ENCODE measurements at regions not wholly inside any gene's neighbourhood (a gene's known extent, or its start where the extent isn't known, plus 50 kb on each side); places are given as distances from the start of the nearest gene placed in this dataset.

- Histone ChIP-seq H2BK5ac (ENCODE audit: low read depth, low read length, poor library complexity, severe bottlenecking) (no peak overlapping the region), H3K4me1 (ENCODE audit: control insufficient read depth, insufficient read depth, low read length) (no peaks in the 10 kb centered on the region), H4K20me1 (ENCODE audit: insufficient read depth, low read length) (no peaks in the 10 kb centered on the region), H3K18ac (ENCODE audit: low read depth, low read length) (no peak overlapping the region), H3K4me3 (ENCODE audit: insufficient read depth, low read depth, low read length) (no peak overlapping the region), H3K4me2 (ENCODE audit: low read depth, low read length) (no peak overlapping the region), H4K8ac (ENCODE audit: low read depth in 2 of 2, low read length in 2 of 2) (no peak overlapping the region), H2BK20ac (ENCODE audit: low read depth, low read length) (no peak overlapping the region), H2BK15ac (ENCODE audit: low read depth, low read length) (no peak overlapping the region), H3K4ac (ENCODE audit: low read depth, low read length) (no peak overlapping the region), H3K23ac (ENCODE audit: low read depth, low read length) (no peak overlapping the region), H2AFZ (replicated peaks; ENCODE audit: low read length, poor library complexity) (no peak overlapping the region), H3K14ac (replicated peaks; ENCODE audit: low read depth, low read length) (no peak overlapping the region), H2AK5ac (ENCODE audit: low read depth, low read length) (no peak overlapping the region), H2AK9ac (replicated peaks; ENCODE audit: low read depth, low read length, poor library complexity) (no peak overlapping the region), H2BK120ac (ENCODE audit: low read depth, low read length) (no peak overlapping the region), H3K9ac (ENCODE audit: low read depth, low read length) (no peak overlapping the region), H3K9me1 (ENCODE audit: insufficient read depth, low read length) (no peaks in the 10 kb centered on the region), H3K36me3 (ENCODE audit: control insufficient read depth, insufficient read depth, low read length) (no peaks in the 10 kb centered on the region), H4K5ac (ENCODE audit: low read depth, low read length) (no peak overlapping the region), H4K91ac (ENCODE audit: insufficient read depth, low read depth, low read length) (no peak overlapping the region), H3K27ac (ENCODE audit: insufficient read depth, low read length) (no peak overlapping the region), H3K9me3 (ENCODE audit: control insufficient read depth, insufficient read depth, low read length) (peaks cover 5% of the 10 kb centered on the region; the same call in 1 of the 2 replicates), H3K56ac (ENCODE audit: extremely low read depth, insufficient read depth, low read length) (no peak overlapping the region), H3K79me1 (ENCODE audit: low read depth in 1 of 2, low read length in 2 of 2) (no peaks in the 10 kb centered on the region), H3K27me3 (ENCODE audit: control insufficient read depth, insufficient read depth, low read length) (no peaks in the 10 kb centered on the region)
- no peak for DNase-seq
- 8% methylated on average over 2 of the region's 5 CpGs; no CpG with 5 or more reads in 1 of the 2 experiments for WGBS, 2 experiments (ENCODE audit: extremely low coverage in 2 of 2, insufficient read length in 1 of 2)
- ATAC-seq (ENCODE audit: low read depth), result no peak
- in situ Hi-C loops (cut with MboI; ENCODE audit: low sequenced_read_pairs) (no loop called here), intact Hi-C loops (cut with micrococcal nuclease) (no loop called here), dilution Hi-C loops (cut with HindIII; ENCODE audit: low sequenced_read_pairs, unreplicated experiment) (no loop called here)
- ChIA-PET POLR2A (ENCODE audit: unreplicated experiment) (no interaction called here), CTCF (no interaction called here)
- TF ChIP-seq MXI1 (IDR thresholded peaks at IDR 0.05; ENCODE audit: borderline replicate concordance, low read depth, low read length) (no peak), MAFK (IDR thresholded peaks at IDR 0.05; ENCODE audit: low read depth, low read length) (no peak), POLR2A (IDR thresholded peaks at IDR 0.05; ENCODE audit: low read depth, low read length) (no peak), RCOR1 (IDR thresholded peaks at IDR 0.05; ENCODE audit: insufficient replicate concordance, low read length) (no peak), CTCF (conservative IDR thresholded peaks at IDR 0.05; ENCODE audit: low read depth, low read length) (no peak), RAD21 (IDR thresholded peaks at IDR 0.05; ENCODE audit: low read length) (no peak), USF2 (IDR thresholded peaks at IDR 0.05; ENCODE audit: low read depth, low read length) (no peak), ELK1 (IDR thresholded peaks at IDR 0.05; ENCODE audit: borderline replicate concordance, low read depth, low read length) (no peak), CHD1 (IDR thresholded peaks at IDR 0.05; ENCODE audit: low read depth, low read length) (no peak), MAZ (IDR thresholded peaks at IDR 0.05; ENCODE audit: borderline replicate concordance, low read depth, low read length) (no peak), RFX5 (IDR thresholded peaks at IDR 0.05; ENCODE audit: low read depth, low read length) (no peak), FOS (IDR thresholded peaks at IDR 0.05; ENCODE audit: low read depth, low read length) (no peak), NFE2L2 (IDR thresholded peaks at IDR 0.05; ENCODE audit: low read depth, low read length) (no peak)
- BruUV-seq (replicated peaks), result no TSS peak
These were observed 328.2 kb downstream of the FAM181B start for GRCh38 chr11:82405421-82405820.
